ENCODE measurements at regions not wholly inside any gene's neighbourhood (a gene's known extent, or its start where the extent isn't known, plus 50 kb on each side); places are given as distances from the start of the nearest gene placed in this dataset.

DNA sequence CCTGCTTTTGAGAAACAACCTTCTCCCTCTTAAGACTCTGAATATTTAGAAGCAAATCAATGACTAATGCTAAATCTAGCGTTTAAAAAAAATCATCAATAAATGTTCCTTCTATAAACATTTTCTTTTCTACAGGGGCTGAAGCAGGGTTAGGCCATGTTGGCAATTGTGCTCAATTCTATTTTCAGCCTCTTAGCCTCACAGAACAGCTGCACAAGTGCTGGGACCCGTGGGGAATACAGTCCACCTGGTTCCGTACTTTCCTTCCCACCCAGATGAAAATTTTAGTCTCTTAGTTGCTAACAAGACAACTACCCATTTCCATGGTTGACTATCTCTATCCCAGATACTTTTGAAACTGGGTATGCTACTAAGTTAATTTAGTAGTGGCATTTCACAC is 138.6 kb downstream of the RPS12 start:
- CTCF ChIA-PET = no interaction called here
- no peak for DNase-seq
- H3K27ac Mint-ChIP-seq = no peak overlapping the region
- no peak overlapping the region for H3K4me3 Mint-ChIP-seq
- peaks cover 37% of the 10 kb centered on the region for H3K27me3 Mint-ChIP-seq
- no peaks in the 10 kb centered on the region for H3K9me3 Mint-ChIP-seq
- POLR2A ChIA-PET = no interaction called here
- H3K36me3 Mint-ChIP-seq (ENCODE audit: low read depth) = no peaks in the 10 kb centered on the region
- H3K4me1 Mint-ChIP-seq = no peaks in the 10 kb centered on the region

DNA sequence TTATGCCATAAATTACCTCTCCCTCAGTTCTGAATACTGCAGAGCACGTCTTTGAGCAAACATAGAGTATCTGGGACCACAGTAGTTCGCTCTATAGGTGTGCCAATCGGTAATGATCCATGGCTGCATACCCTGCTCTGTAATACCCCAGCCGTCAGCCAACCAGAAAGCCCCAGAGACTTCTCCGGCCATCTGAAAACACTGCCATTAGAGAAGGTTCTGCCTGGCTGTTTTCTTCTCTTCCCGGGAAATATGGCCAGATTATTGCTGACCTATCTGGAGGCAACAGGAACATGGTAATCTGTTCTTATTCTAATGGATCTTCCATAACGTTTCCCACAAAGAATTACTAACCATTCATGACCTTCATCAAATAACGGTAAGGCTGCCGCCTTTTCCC is 139.9 kb downstream of the RPS12 start:
- Mint-ChIP-seq H3K4me1 (peaks cover 2% of the 10 kb centered on the region), H3K27me3 (peaks cover 35% of the 10 kb centered on the region), H3K4me3 (no peak overlapping the region), H3K36me3 (ENCODE audit: low read depth) (no peaks in the 10 kb centered on the region), H3K9me3 (no peaks in the 10 kb centered on the region), H3K27ac (no peak overlapping the region)
- POLR2A ChIA-PET = no interaction called here
- no peak for DNase-seq
- CTCF ChIA-PET = no interaction called here

DNA sequence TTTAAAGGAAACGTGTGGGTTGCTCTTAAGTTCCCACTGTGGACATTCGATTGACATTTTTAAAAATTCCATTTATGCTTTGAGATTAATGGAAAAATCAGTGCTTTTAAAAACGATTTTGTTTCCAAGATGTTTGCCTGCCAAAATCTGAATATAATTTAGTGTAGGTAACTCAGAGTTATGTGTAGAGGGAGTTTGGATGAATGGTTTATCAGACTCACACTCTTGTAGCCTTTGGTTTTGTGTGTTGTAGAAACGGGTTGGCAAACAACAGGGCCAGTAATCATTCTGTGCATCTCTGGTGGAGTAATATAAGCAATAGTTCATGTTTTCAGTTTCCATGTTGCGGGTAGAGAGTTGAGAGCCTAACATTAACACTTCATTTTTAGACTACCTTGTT is 140.6 kb downstream of the RPS12 start:
- ChIA-PET CTCF (interaction anchor here (0.7 kb wide), 1 partner anchor 9 kb away, joined by 3 read pairs; no protein-coding TSS in a partner anchor), POLR2A (no interaction called here)
- no peak for DNase-seq
- H3K27me3 Mint-ChIP-seq = peaks cover 32% of the 10 kb centered on the region
- H3K4me1 Mint-ChIP-seq = peaks cover 7% of the 10 kb centered on the region
- no peak overlapping the region for H3K4me3 Mint-ChIP-seq
- H3K27ac Mint-ChIP-seq = no peak overlapping the region
- no peaks in the 10 kb centered on the region for H3K36me3 Mint-ChIP-seq (ENCODE audit: low read depth)
- no peaks in the 10 kb centered on the region for H3K9me3 Mint-ChIP-seq

GRCh38 chr6:132959639-132960326 is 145.4 kb downstream of the RPS12 start:
- H3K4me3 Mint-ChIP-seq = no peak overlapping the region
- no peak for DNase-seq
- peaks cover 34% of the 10 kb centered on the region for H3K27me3 Mint-ChIP-seq
- peaks cover 17% of the 10 kb centered on the region for H3K4me1 Mint-ChIP-seq
- ChIA-PET CTCF (interaction anchor here (1.2 kb wide), 1 partner anchor 14 kb away, joined by 3 read pairs; no protein-coding TSS in a partner anchor), POLR2A (interaction anchor here (0.7 kb wide), 1 partner anchor 145 kb away, joined by 3 read pairs; the partner anchor contains the start of gene RPS12)
- no peak overlapping the region for H3K27ac Mint-ChIP-seq
- no peaks in the 10 kb centered on the region for H3K9me3 Mint-ChIP-seq
- no peaks in the 10 kb centered on the region for H3K36me3 Mint-ChIP-seq (ENCODE audit: low read depth)

DNA sequence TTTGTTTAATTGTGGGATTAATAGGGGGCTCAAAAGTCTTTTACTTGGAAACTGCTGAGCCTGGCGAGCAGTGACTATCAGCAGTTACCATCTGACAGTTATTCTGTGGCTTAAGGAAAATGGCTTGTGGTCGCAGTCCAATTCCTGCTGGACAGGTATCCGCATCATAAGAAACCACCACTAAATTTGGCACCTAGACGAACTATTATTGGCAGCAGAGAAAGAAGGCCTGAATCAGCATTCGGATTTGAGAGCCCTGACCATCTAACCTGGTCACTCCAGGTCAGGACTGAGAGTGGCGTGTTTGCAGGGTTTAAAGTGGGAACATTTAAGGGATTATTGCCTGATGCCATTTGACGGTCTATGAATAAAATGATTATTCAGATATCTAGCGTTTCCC is 146.4 kb downstream of the RPS12 start:
- CTCF ChIA-PET = interaction anchor here (1.4 to 2.7 kb wide), 3 partner anchors 9 to 136 kb away, joined by 6 to 16 read pairs (median 9); no protein-coding TSS in a partner anchor
- peaks cover 30% of the 10 kb centered on the region for H3K27me3 Mint-ChIP-seq

DNA sequence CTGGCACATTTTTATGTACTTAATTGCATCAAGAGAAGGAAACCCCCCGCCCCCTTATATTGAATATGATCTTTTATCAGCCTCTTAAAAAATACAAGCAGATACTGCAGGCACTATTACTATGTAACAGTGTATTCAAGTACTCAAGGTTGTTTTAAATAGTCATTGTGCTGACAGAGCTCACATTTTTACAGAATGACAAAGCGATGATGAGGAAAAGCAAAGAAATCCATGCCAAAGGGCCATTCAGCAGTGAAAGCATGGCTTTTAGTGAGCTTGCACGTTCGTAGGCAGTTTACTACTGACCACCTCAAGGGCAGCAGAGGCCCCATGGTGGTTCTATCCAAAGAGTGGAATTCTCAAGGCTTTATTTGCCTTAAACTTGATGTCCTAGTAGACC is 146.8 kb downstream of the RPS12 start:
- POLR2A ChIA-PET = no interaction called here
- DNase-seq = no peak
- CTCF ChIA-PET = interaction anchor here (0.8 to 2.7 kb wide), 6 partner anchors 9 to 431 kb away, joined by 3 to 16 read pairs (median 8); no protein-coding TSS in a partner anchor

More for the DNA sequence above, 146.4 kb downstream of the RPS12 start:
- no peak for DNase-seq
- peaks cover 17% of the 10 kb centered on the region for H3K4me1 Mint-ChIP-seq
- no peak overlapping the region for H3K27ac Mint-ChIP-seq
- no peak overlapping the region for H3K4me3 Mint-ChIP-seq
- POLR2A ChIA-PET = no interaction called here
- H3K9me3 Mint-ChIP-seq = no peaks in the 10 kb centered on the region
- no peaks in the 10 kb centered on the region for H3K36me3 Mint-ChIP-seq (ENCODE audit: low read depth)

DNA sequence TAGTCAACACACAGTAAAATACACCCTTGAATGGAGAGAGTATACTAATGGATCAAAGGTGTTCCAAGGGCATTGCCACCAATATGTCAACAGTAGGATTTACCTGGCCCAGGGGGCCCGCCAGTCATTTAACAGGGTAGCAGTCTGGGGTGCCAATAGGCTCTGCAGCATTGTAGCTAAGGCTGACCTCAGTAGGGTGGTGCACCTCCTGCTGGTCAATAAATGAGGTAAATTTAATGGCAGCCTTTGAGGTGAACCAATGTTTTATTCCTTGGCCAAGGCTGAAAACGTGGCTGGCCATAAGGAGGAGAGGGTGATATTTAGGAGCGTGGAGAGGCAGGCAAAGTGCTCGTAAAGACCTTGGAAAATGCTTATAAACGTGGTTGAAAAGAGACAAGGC is 147.2 kb downstream of the RPS12 start:
- no peak for DNase-seq
- Mint-ChIP-seq H3K27me3 (peaks cover 27% of the 10 kb centered on the region), H3K4me1 (peaks cover 17% of the 10 kb centered on the region), H3K27ac (no peak overlapping the region), H3K9me3 (no peaks in the 10 kb centered on the region), H3K4me3 (no peak overlapping the region), H3K36me3 (ENCODE audit: low read depth) (no peaks in the 10 kb centered on the region)
- ChIA-PET POLR2A (no interaction called here), CTCF (interaction anchor here (0.8 to 2.7 kb wide), 7 partner anchors 10 to 431 kb away, joined by 3 to 16 read pairs (median 6); no protein-coding TSS in a partner anchor)

More for the DNA sequence above, 146.8 kb downstream of the RPS12 start:
- H3K9me3 Mint-ChIP-seq = no peaks in the 10 kb centered on the region
- H3K27ac Mint-ChIP-seq = no peak overlapping the region
- peaks cover 17% of the 10 kb centered on the region for H3K4me1 Mint-ChIP-seq
- no peak overlapping the region for H3K4me3 Mint-ChIP-seq
- no peaks in the 10 kb centered on the region for H3K36me3 Mint-ChIP-seq (ENCODE audit: low read depth)
- peaks cover 30% of the 10 kb centered on the region for H3K27me3 Mint-ChIP-seq

DNA sequence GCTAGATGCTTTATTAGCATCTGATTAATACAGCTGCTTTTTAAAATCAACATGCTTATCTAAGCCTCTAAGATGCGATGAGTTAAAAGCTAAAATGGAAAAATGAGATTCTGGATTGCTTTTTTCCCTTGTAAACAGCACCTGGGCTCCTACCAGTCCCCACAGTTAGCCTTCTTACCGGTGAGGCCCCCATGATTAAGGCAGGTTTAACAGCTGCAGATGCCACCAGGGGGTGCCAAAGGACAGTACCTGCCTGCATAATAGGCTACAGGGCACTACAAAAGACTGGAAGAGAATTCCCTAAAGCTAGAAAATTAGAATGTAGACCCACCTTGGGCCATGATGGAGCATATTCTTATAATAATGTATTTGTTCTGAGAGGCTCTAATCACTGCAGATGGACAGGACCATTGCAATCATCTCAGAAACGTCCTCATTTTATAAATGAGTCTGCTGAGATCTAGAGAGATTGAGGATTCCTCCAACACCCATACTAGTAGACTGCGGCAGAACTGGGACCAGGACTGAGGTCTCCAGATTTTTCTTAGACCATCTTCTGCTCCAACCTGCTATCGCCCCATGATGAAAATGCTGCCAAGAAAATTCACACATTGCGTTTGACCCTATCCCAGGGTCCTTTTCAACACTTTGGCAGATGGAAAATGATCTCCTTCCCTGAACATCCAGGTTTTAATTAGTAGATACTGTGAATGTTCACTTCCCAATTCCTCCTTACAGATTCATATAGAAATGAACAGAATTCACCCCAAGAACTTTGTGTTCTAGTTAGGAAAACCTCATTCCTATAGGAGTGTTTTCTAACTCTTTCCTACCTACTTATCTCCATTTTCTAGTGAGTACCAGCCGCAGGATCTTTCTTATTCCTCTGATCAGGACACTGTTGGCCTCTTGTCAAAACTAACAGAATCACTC is 148.8 kb downstream of the RPS12 start:
- Mint-ChIP-seq H3K4me3 (no peak overlapping the region), H3K27ac (no peak overlapping the region), H3K36me3 (ENCODE audit: low read depth) (no peaks in the 10 kb centered on the region), H3K27me3 (peaks cover 18% of the 10 kb centered on the region), H3K9me3 (no peaks in the 10 kb centered on the region), H3K4me1 (peaks cover 17% of the 10 kb centered on the region)
- ChIA-PET POLR2A (no interaction called here), CTCF (interaction anchor here (0.6 to 2.7 kb wide), 17 partner anchors 8 to 1735 kb away, joined by 3 to 16 read pairs (median 4); partner anchors contain the start of gene MED23)
- DNase-seq = peak; percentile 66

- H3K36me3 Mint-ChIP-seq (ENCODE audit: low read depth) = no peaks in the 10 kb centered on the region
- no peak for DNase-seq
- H3K4me3 Mint-ChIP-seq = no peak overlapping the region
- POLR2A ChIA-PET = no interaction called here
- H3K27me3 Mint-ChIP-seq = peaks cover 19% of the 10 kb centered on the region
- H3K27ac Mint-ChIP-seq = no peak overlapping the region
- CTCF ChIA-PET = interaction anchor here (0.6 to 0.9 kb wide), 3 partner anchors 9 to 27 kb away, joined by 3 read pairs; no protein-coding TSS in a partner anchor
- H3K9me3 Mint-ChIP-seq = no peaks in the 10 kb centered on the region
- peaks cover 14% of the 10 kb centered on the region for H3K4me1 Mint-ChIP-seq
Observed at GRCh38 chr6:132964101-132964867, 149.9 kb downstream of the RPS12 start.

DNA sequence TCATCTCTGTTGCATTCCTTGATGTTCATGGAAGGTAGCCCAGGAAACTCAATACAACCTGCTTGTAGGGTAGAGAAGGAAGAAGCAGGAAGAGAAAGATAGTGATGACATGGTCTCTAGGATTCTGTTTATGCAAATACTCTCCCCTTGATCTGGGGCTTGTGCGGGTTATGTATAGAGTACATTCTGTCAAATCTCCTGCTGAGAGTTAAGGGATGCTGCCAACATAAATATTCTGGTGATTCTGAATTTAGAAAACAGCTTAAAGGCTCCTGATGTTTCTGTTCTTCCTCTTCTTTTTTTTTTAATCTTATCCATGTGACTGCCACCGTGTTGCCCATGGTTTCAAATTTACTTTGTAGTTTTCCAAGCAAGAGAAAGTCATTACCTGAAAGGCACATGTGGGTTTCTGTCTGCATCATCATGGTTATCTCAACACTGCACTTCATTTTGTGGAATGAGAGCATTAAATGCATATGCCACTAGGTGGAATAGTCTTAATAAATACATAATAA is 150.6 kb downstream of the RPS12 start:
- ChIA-PET POLR2A (no interaction called here), CTCF (interaction anchor here (0.9 kb wide), 1 partner anchor 27 kb away, joined by 3 read pairs; no protein-coding TSS in a partner anchor)
- DNase-seq = no peak
- Mint-ChIP-seq H3K36me3 (ENCODE audit: low read depth) (no peaks in the 10 kb centered on the region), H3K9me3 (no peaks in the 10 kb centered on the region), H3K4me1 (peaks cover 9% of the 10 kb centered on the region), H3K4me3 (no peak overlapping the region), H3K27ac (no peak overlapping the region), H3K27me3 (peaks cover 22% of the 10 kb centered on the region)

DNA sequence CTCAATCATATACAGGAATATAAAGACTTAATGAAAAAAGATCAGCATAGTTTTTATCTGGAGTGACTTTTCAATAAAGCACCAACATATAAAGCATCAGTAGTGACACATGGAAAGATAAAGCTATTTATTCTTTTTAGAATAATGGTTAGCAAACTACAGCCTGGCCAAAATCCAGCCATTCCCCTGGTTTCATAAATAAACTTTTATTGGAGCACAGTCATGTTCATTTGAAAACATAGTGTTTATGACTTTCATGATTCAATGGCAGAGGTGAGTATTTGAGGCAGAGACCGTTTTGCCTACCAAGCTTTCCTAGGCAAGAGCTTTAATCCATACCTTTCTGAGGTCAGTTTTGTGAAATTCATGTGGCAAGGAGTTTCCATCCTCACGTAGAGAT is 153.5 kb downstream of the RPS12 start:
- H3K4me3 Mint-ChIP-seq = no peak overlapping the region
- CTCF ChIA-PET = no interaction called here
- no peak overlapping the region for H3K27ac Mint-ChIP-seq
- no peaks in the 10 kb centered on the region for H3K4me1 Mint-ChIP-seq
- POLR2A ChIA-PET = no interaction called here
- peaks cover 20% of the 10 kb centered on the region for H3K27me3 Mint-ChIP-seq
- H3K9me3 Mint-ChIP-seq = no peaks in the 10 kb centered on the region
- no peak for DNase-seq
- no peaks in the 10 kb centered on the region for H3K36me3 Mint-ChIP-seq (ENCODE audit: low read depth)

- Mint-ChIP-seq H3K9me3 (no peaks in the 10 kb centered on the region), H3K4me3 (no peak overlapping the region), H3K27ac (no peak overlapping the region), H3K4me1 (no peaks in the 10 kb centered on the region), H3K36me3 (ENCODE audit: low read depth) (no peaks in the 10 kb centered on the region), H3K27me3 (peaks cover 17% of the 10 kb centered on the region)
- ChIA-PET POLR2A (no interaction called here), CTCF (no interaction called here)
- DNase-seq = no peak
Observed at GRCh38 chr6:132968419-132968950, 154.1 kb downstream of the RPS12 start.
